ENCODE measurements at regions not wholly inside any gene's neighbourhood (a gene's known extent, or its start where the extent isn't known, plus 50 kb on each side); places are given as distances from the start of the nearest gene placed in this dataset.

DNA sequence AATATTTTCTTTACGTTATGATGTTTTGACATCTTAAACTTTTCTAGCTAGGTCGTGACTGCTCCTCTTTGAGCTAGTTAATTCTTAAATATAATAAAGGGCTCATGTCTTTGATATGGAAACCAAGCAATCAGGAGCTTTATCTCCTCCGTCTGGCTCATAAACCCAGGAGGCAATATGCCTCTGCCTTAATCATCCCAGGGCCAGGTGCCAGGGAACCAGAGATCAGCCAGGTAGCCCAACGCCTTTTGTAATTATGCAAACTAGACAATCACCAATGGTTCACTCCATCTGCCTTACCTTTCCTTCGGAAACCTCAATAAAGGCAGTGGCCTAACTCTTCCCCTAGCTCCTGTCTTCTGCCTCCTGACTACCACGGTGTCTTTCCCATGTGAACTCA, 213.7 kb downstream of the KCNJ3 start:
- Histone ChIP-seq H2BK120ac (ENCODE audit: low read depth, low read length, poor library complexity, severe bottlenecking) (no peak overlapping the region), H2BK12ac (ENCODE audit: insufficient read length, low read depth, low read length) (no peak overlapping the region), H3K18ac (ENCODE audit: insufficient read length, low read depth, low read length) (no peak overlapping the region), H2BK5ac (ENCODE audit: insufficient read length, low read length) (no peak overlapping the region), H2BK20ac (ENCODE audit: low read depth, low read length, poor library complexity, severe bottlenecking) (no peak overlapping the region), H3K4me2 (ENCODE audit: insufficient read depth, insufficient read length, low read length) (no peak overlapping the region), H4K8ac (replicated peaks; ENCODE audit: insufficient read length, low read depth, low read length) (no peak overlapping the region), H3T11ph (ENCODE audit: low read length) (no peak overlapping the region), H3K79me2 (ENCODE audit: insufficient read depth, low read length) (no peaks in the 10 kb centered on the region), H3K4ac (ENCODE audit: low read depth, low read length) (no peak overlapping the region), H4K20me1 (ENCODE audit: control insufficient read depth, insufficient read depth, insufficient read length) (no peaks in the 10 kb centered on the region), H3K79me1 (ENCODE audit: insufficient read depth, low read depth, low read length, poor library complexity, severe bottlenecking) (no peaks in the 10 kb centered on the region), H3K23me2 (ENCODE audit: insufficient read length, low read depth, low read length, poor library complexity, severe bottlenecking) (no peaks in the 10 kb centered on the region), H2BK15ac (ENCODE audit: low read depth, low read length) (no peak overlapping the region), H3K9ac (ENCODE audit: extremely low read depth, insufficient read length, low read length) (no peak overlapping the region), H3K14ac (ENCODE audit: insufficient read depth, low read length) (no peak overlapping the region), H2AFZ (ENCODE audit: low read length) (no peak overlapping the region), H3K56ac (ENCODE audit: insufficient read length, low read depth, low read length) (no peak overlapping the region), H2AK5ac (ENCODE audit: insufficient read length, low read length) (no peak overlapping the region), H3K23ac (ENCODE audit: insufficient read length, low read depth, low read length) (no peak overlapping the region), H4K91ac (ENCODE audit: insufficient read length, low read depth, low read length) (no peak overlapping the region), H3K9me3 (ENCODE audit: control insufficient read depth, low read depth, low read length) (no peaks in the 10 kb centered on the region), H3K4me1 (ENCODE audit: insufficient read depth, low read length) (no peaks in the 10 kb centered on the region), H3K27me3 (ENCODE audit: insufficient read depth, low read length) (no peaks in the 10 kb centered on the region), H4K5ac (ENCODE audit: insufficient read length, low read depth, low read length) (no peak overlapping the region), H3K27ac (ENCODE audit: insufficient read length, low read depth, low read length) (no peak overlapping the region)
- Mint-ChIP-seq H3K4me3 (no peak overlapping the region), H3K9me3 (no peaks in the 10 kb centered on the region; a peak in 1 of 5 replicates), H3K4me1 (peaks cover 0 to 3% of the 10 kb centered on the region in 2 experiments; a peak in 2 of 4 replicates), H3K36me3 (ENCODE audit: insufficient read depth in 1 of 3, low read depth in 3 of 3) (no peaks in the 10 kb centered on the region), H3K27me3 (ENCODE audit: low read depth) (no peaks in the 10 kb centered on the region), H3K27ac (no peak overlapping the region)
- DNase-seq: no peak
- WGBS (ENCODE audit: extremely low coverage, insufficient read length, low lambda C conversion rate): no CpG with 5 or more reads among the region's 6 CpGs
- TF ChIP-seq, protein P1, sequence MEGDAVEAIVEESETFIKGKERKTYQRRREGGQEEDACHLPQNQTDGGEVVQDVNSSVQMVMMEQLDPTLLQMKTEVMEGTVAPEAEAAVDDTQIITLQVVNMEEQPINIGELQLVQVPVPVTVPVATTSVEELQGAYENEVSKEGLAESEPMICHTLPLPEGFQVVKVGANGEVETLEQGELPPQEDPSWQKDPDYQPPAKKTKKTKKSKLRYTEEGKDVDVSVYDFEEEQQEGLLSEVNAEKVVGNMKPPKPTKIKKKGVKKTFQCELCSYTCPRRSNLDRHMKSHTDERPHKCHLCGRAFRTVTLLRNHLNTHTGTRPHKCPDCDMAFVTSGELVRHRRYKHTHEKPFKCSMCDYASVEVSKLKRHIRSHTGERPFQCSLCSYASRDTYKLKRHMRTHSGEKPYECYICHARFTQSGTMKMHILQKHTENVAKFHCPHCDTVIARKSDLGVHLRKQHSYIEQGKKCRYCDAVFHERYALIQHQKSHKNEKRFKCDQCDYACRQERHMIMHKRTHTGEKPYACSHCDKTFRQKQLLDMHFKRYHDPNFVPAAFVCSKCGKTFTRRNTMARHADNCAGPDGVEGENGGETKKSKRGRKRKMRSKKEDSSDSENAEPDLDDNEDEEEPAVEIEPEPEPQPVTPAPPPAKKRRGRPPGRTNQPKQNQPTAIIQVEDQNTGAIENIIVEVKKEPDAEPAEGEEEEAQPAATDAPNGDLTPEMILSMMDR (conservative IDR thresholded peaks at IDR 0.05): no peak

Data from H9 (cell line).